ENCODE measurements at regions not wholly inside any gene's neighbourhood (a gene's known extent, or its start where the extent isn't known, plus 50 kb on each side); places are given as distances from the start of the nearest gene placed in this dataset.

DNA sequence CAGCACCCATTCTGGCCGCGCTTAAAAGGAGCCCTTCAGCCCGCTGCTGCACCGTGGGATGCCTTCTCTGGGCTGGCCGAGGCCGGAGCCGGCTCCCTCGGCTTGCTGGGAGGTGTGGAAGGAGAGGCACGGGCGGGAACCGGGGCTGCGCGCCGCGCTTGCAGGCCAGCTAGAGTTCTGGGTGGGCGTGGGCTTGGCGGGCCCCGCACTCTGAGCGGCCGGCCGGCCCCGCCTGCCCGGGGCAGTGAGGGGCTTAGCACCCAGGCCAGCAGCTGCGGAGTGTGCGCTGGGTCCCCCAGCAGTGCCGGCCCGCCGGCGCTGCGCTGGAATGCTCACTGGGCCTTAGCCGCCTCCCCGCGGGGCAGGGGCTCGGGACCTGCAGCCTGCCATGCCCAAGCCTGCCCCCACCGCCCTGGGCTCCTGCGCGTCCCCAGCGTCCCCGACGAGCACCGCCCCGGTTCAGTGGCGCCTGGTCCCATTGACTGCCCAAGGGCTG lies 111.3 kb downstream of the PCDH18 start:
- H3K4me3 Mint-ChIP-seq, result no peak overlapping the region
- Histone ChIP-seq H3K9me3 (ENCODE audit: low read depth) (no peaks in the 10 kb centered on the region), H3F3A (ENCODE audit: low read depth) (no peaks in the 10 kb centered on the region), H3K36me3 (no peaks in the 10 kb centered on the region), H3K27ac (no peak overlapping the region), H2AFZ (replicated peaks) (no peak overlapping the region), H3K4me1 (no peaks in the 10 kb centered on the region), H3K9ac (no peak overlapping the region), H3K4me3 (no peak overlapping the region), H4K20me1 (ENCODE audit: low read depth) (no peaks in the 10 kb centered on the region), H3K27me3 (no peaks in the 10 kb centered on the region), H3K4me2 (no peak overlapping the region), H3K79me2 (ENCODE audit: low read depth) (no peaks in the 10 kb centered on the region)
- TF ChIP-seq, protein P1, sequence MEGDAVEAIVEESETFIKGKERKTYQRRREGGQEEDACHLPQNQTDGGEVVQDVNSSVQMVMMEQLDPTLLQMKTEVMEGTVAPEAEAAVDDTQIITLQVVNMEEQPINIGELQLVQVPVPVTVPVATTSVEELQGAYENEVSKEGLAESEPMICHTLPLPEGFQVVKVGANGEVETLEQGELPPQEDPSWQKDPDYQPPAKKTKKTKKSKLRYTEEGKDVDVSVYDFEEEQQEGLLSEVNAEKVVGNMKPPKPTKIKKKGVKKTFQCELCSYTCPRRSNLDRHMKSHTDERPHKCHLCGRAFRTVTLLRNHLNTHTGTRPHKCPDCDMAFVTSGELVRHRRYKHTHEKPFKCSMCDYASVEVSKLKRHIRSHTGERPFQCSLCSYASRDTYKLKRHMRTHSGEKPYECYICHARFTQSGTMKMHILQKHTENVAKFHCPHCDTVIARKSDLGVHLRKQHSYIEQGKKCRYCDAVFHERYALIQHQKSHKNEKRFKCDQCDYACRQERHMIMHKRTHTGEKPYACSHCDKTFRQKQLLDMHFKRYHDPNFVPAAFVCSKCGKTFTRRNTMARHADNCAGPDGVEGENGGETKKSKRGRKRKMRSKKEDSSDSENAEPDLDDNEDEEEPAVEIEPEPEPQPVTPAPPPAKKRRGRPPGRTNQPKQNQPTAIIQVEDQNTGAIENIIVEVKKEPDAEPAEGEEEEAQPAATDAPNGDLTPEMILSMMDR (IDR thresholded peaks at IDR 0.05), result no peak
- TF ChIP-seq EZH2phosphoT487 (IDR thresholded peaks at IDR 0.05), result no peak
- no peak for TF ChIP-seq EZH2 (IDR thresholded peaks at IDR 0.05)
- H3K9me3 Mint-ChIP-seq, result peaks cover 6% of the 10 kb centered on the region
- H3K27ac Mint-ChIP-seq, result no peak overlapping the region
- peaks cover 2% of the 10 kb centered on the region for H3K27me3 Mint-ChIP-seq (ENCODE audit: insufficient read depth, low read depth)
- no peaks in the 10 kb centered on the region for H3K36me3 Mint-ChIP-seq
- no peaks in the 10 kb centered on the region for H3K4me1 Mint-ChIP-seq
- no peak for DNase-seq (ENCODE audit: low spot score)

DNA sequence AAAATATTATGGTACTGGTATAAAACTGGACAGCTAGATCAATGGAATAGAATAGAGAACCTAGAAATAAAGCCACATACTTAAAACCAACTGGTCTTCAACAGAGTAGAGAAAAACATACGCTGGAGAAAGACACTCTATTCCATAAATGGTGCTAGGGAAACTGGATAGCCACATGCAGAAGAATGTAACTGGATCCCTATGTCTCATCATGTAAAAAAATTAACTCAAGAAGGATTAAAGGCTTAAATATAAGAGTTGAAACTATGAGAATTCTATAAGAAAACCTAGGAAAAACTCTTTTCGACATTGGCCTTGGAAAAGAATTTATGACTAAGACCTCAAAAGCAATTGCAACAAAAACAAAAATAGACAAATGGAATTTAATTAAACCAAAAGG lies 114.6 kb downstream of the PCDH18 start:
- Histone ChIP-seq H3K4me3 (no peak overlapping the region), H3K9me3 (ENCODE audit: low read depth) (no peaks in the 10 kb centered on the region), H3K27ac (no peak overlapping the region), H3K27me3 (no peaks in the 10 kb centered on the region), H3K4me2 (no peak overlapping the region), H3K9ac (no peak overlapping the region), H3F3A (ENCODE audit: low read depth) (no peaks in the 10 kb centered on the region), H2AFZ (replicated peaks) (no peak overlapping the region), H3K79me2 (ENCODE audit: low read depth) (no peaks in the 10 kb centered on the region), H4K20me1 (ENCODE audit: low read depth) (no peaks in the 10 kb centered on the region), H3K4me1 (no peaks in the 10 kb centered on the region), H3K36me3 (no peaks in the 10 kb centered on the region)
- Mint-ChIP-seq H3K4me3 (no peak overlapping the region), H3K4me1 (no peaks in the 10 kb centered on the region), H3K27ac (no peak overlapping the region), H3K9me3 (peaks cover 4% of the 10 kb centered on the region), H3K36me3 (no peaks in the 10 kb centered on the region), H3K27me3 (ENCODE audit: insufficient read depth, low read depth) (peaks cover 4% of the 10 kb centered on the region)
- no peak for DNase-seq (ENCODE audit: low spot score)
- no peak for TF ChIP-seq EZH2 (IDR thresholded peaks at IDR 0.05)
- no peak for TF ChIP-seq EZH2phosphoT487 (IDR thresholded peaks at IDR 0.05)
- TF ChIP-seq, protein P1 (IDR thresholded peaks at IDR 0.05), result no peak

DNA sequence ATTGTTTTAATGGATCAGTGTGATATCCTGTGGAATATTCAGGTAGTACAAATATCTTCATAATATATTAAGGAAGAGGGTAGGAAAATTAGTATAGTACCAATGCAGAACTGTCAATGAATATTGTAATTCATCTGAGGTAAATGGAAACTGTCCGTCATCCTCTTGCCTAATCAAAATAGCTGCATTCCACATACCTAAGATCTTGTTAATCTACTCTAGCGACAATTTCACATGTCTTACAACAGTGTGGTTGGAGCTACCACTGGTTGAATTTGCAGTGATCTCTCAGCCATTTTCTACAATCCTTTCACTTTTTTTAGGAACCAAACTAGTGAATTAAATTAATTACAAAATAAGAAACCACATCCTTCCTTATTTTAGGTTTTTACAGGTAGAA lies 117.5 kb downstream of the PCDH18 start:
- Histone ChIP-seq H3K4me2 (no peak overlapping the region), H3K36me3 (no peaks in the 10 kb centered on the region), H3K79me2 (ENCODE audit: low read depth) (no peaks in the 10 kb centered on the region), H3K27ac (no peak overlapping the region), H3K9ac (no peak overlapping the region), H3K9me3 (ENCODE audit: low read depth) (no peaks in the 10 kb centered on the region), H3K27me3 (no peaks in the 10 kb centered on the region), H2AFZ (replicated peaks) (no peak overlapping the region), H3K4me1 (no peaks in the 10 kb centered on the region), H4K20me1 (ENCODE audit: low read depth) (no peaks in the 10 kb centered on the region), H3K4me3 (no peak overlapping the region), H3F3A (ENCODE audit: low read depth) (no peaks in the 10 kb centered on the region)
- Mint-ChIP-seq H3K4me3 (no peak overlapping the region), H3K27ac (no peak overlapping the region), H3K4me1 (no peaks in the 10 kb centered on the region), H3K27me3 (ENCODE audit: insufficient read depth, low read depth) (peaks cover 4% of the 10 kb centered on the region), H3K9me3 (no peaks in the 10 kb centered on the region), H3K36me3 (no peaks in the 10 kb centered on the region)
- DNase-seq (ENCODE audit: low spot score), result no peak
- TF ChIP-seq EZH2 (IDR thresholded peaks at IDR 0.05) (no peak), EZH2phosphoT487 (IDR thresholded peaks at IDR 0.05) (no peak)
- TF ChIP-seq, protein P1 (IDR thresholded peaks at IDR 0.05), result no peak
